OCI-LY3 (cell line): ENCODE measurements at regions not wholly inside any gene's neighbourhood (a gene's known extent, or its start where the extent isn't known, plus 50 kb on each side); places are given as distances from the start of the nearest gene placed in this dataset.

Experiments used
- H2AFZ ChIP-seq: fragments of 200-600, 300-600 bp; shearing (Covaris generic); 2 replicates; pipeline ENCODE4 v1.6.0; 2014; ENCODE audit warnings: antibody characterized with exemption, low read depth, low read length
- H3K27ac ChIP-seq: fragments of 200-600, 300-600 bp; sonication (generic); 2 replicates; pipeline ENCODE4 v1.5.1; 2014; ENCODE audit warnings: mild to moderate bottlenecking, low read length, moderate library complexity, mixed read lengths
- H3K27me3 ChIP-seq: fragments of 200-600, 300-600 bp; sonication (generic); 2 replicates; pipeline ENCODE4 v1.6.1; 2014; ENCODE audit warnings: low read depth, low read length, mixed read lengths
- H3K36me3 ChIP-seq: fragments of 200-600, 300-600 bp; sonication (generic); replicated peaks from 2 replicates; pipeline ENCODE3; 2014; ENCODE audit warnings: low read depth, low read length, mixed read lengths
- H3K4me1 ChIP-seq: fragments of 300-600, 200-600 bp; sonication (generic); 2 replicates; pipeline ENCODE4 v1.6.1; 2014; ENCODE audit warnings: low read length, mixed read lengths
- H3K4me2 ChIP-seq: fragments of 200-600, 300-600 bp; sonication (generic); 2 replicates; pipeline ENCODE4 v1.6.1; 2014; ENCODE audit warnings: low read length, mixed read lengths
- H3K4me3 ChIP-seq: fragments of 300-600, 200-600 bp; sonication (generic); 2 replicates; pipeline ENCODE4 v1.5.1; 2014; ENCODE audit warnings: antibody characterized with exemption, mild to moderate bottlenecking, low read length, moderate library complexity
- H3K79me2 ChIP-seq: fragments of 300-600, 200-600 bp; shearing (Covaris generic); 2 replicates; pipeline ENCODE4 v1.6.1; 2014; ENCODE audit warnings: mild to moderate bottlenecking, low read length, mixed read lengths
- H3K9ac ChIP-seq: fragments of 300-600, 200-600 bp; shearing (Covaris generic); 2 replicates; pipeline ENCODE4 v1.6.0; 2014; ENCODE audit warnings: mild to moderate bottlenecking, low read length, moderate library complexity
- H3K9me3 ChIP-seq: fragments of 200-600, 300-600 bp; shearing (Covaris generic); 2 replicates; pipeline ENCODE4 v1.6.1; 2014; ENCODE audit warnings: low read length, mixed read lengths; ENCODE audit not compliant: insufficient read depth
- H4K20me1 ChIP-seq: fragments of 200-600, 300-600 bp; sonication (generic); 2 replicates; pipeline ENCODE4 v1.6.1; 2016; ENCODE audit warnings: low read length, mixed read lengths; ENCODE audit not compliant: insufficient read depth
- EZH2phosphoT487 ChIP-seq: fragments of 200-600 bp; shearing (Covaris generic); IDR thresholded peaks from 2 replicates; pipeline ENCODE4 v1.6.1; 2018; ENCODE audit warnings: antibody characterized with exemption, mixed run types, low read depth
- TF ChIP-seq, protein P1 (sequence below): fragments of 200-600, 300-600 bp; sonication (generic); IDR thresholded peaks from 2 replicates; pipeline ENCODE4 v1.5.1; 2014; ENCODE audit warnings: antibody characterized with exemption, low read length, low read depth

DNA sequence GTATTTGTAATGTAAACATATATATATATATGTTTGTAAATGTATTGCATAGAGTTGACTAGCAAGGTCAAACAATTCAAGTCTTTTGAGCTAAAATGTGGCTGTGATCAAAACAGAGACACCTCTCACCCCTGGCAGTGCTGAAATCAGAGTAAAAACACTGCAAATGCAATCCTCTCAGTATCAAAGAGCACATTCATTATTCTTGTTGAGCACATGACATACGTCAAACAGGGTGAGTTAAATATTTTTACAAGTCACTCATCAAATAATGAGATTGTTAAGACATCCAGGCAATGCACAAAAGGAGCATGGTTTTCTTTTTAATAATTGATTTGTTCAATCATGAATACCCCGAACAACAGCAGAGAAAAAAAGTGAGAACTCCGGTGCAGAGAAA lies 114.1 kb upstream of the KCNIP4 start:
- H3K4me3 ChIP-seq = no peak overlapping the region
- H3K36me3 ChIP-seq = no peaks in the 10 kb centered on the region
- no peak overlapping the region for H3K4me2 ChIP-seq
- H3K4me1 ChIP-seq = no peaks in the 10 kb centered on the region
- H3K79me2 ChIP-seq = no peaks in the 10 kb centered on the region
- no peaks in the 10 kb centered on the region for H3K27me3 ChIP-seq
- H4K20me1 ChIP-seq = no peaks in the 10 kb centered on the region
- no peak overlapping the region for H3K9ac ChIP-seq
- H3K27ac ChIP-seq = no peak overlapping the region
- H2AFZ ChIP-seq = no peak overlapping the region
- TF ChIP-seq, protein P1, sequence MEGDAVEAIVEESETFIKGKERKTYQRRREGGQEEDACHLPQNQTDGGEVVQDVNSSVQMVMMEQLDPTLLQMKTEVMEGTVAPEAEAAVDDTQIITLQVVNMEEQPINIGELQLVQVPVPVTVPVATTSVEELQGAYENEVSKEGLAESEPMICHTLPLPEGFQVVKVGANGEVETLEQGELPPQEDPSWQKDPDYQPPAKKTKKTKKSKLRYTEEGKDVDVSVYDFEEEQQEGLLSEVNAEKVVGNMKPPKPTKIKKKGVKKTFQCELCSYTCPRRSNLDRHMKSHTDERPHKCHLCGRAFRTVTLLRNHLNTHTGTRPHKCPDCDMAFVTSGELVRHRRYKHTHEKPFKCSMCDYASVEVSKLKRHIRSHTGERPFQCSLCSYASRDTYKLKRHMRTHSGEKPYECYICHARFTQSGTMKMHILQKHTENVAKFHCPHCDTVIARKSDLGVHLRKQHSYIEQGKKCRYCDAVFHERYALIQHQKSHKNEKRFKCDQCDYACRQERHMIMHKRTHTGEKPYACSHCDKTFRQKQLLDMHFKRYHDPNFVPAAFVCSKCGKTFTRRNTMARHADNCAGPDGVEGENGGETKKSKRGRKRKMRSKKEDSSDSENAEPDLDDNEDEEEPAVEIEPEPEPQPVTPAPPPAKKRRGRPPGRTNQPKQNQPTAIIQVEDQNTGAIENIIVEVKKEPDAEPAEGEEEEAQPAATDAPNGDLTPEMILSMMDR = no peak
- no peak for TF ChIP-seq EZH2phosphoT487
- H3K9me3 ChIP-seq = no peaks in the 10 kb centered on the region

DNA sequence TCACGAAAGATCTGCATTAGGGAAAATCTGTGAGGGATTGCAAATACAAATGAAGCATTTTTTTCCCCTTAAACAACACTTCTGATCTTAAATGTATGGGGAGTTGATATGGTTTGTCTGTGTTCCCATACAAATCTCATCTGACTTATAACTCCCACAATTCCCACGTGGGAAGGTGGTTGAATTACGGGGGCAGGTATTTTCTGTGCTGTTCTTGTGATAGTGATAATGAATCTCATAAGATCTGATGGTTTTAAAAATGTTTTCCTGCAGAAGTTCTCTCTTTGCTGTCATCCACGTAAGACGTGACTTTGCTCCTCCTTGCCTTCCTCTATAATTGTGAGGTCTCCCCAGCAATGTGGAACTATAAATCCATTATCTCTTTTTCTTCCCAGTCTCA lies 107.4 kb upstream of the KCNIP4 start:
- H3K27me3 ChIP-seq = no peaks in the 10 kb centered on the region
- TF ChIP-seq, protein P1 = no peak
- TF ChIP-seq EZH2phosphoT487 = no peak
- H3K9ac ChIP-seq = no peak overlapping the region
- no peaks in the 10 kb centered on the region for H3K4me1 ChIP-seq
- H2AFZ ChIP-seq = no peak overlapping the region
- H3K36me3 ChIP-seq = no peaks in the 10 kb centered on the region
- H3K79me2 ChIP-seq = no peaks in the 10 kb centered on the region
- H4K20me1 ChIP-seq = no peaks in the 10 kb centered on the region
- H3K27ac ChIP-seq = no peak overlapping the region
- no peak overlapping the region for H3K4me3 ChIP-seq
- no peak overlapping the region for H3K4me2 ChIP-seq
- H3K9me3 ChIP-seq = no peaks in the 10 kb centered on the region

DNA sequence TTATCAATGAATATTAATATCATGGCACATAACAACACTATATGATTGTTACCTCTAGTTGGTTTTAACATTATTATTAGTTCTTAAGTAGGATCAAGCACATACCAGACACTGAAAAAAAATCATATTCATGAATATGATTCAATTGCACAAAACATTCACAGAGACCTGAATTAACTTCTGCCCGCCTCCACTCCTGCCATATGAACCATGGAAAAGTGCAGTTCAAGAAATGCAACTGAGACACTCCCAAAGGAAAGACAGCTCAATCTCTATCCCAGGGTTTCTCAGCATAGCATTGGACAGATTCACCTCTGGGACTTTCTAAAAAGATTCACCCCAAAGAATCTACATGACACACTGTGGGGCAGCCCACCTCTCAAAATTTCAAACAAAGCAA lies 103.5 kb upstream of the KCNIP4 start:
- H4K20me1 ChIP-seq = no peaks in the 10 kb centered on the region
- H3K36me3 ChIP-seq = no peaks in the 10 kb centered on the region
- no peak overlapping the region for H3K27ac ChIP-seq
- TF ChIP-seq, protein P1 = no peak
- no peak for TF ChIP-seq EZH2phosphoT487
- no peak overlapping the region for H2AFZ ChIP-seq
- no peak overlapping the region for H3K9ac ChIP-seq
- H3K4me1 ChIP-seq = no peaks in the 10 kb centered on the region
- no peaks in the 10 kb centered on the region for H3K9me3 ChIP-seq
- H3K79me2 ChIP-seq = no peaks in the 10 kb centered on the region
- no peak overlapping the region for H3K4me2 ChIP-seq
- H3K27me3 ChIP-seq = no peaks in the 10 kb centered on the region
- no peak overlapping the region for H3K4me3 ChIP-seq

DNA sequence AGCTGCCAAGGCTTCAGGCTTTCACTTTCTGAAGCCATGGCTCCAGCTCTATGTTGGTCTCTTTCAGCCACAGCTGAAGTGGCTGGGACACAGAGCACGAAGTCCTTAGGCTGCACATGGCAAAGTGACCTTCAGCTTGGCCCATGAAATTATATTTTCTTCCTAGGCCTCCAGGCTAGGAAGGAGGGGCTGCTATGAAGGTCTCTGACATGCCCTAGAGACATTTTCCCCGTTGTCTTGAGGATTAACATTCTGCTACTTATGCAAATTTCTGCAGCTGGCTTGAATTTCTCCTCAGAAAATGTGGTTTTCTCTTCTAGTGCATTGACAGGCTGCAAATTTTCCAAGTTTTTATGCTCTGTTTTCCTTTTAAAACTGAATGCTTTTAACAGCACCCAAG lies 99.8 kb upstream of the KCNIP4 start:
- Histone ChIP-seq H4K20me1 (no peaks in the 10 kb centered on the region), H3K36me3 (no peaks in the 10 kb centered on the region), H3K79me2 (no peaks in the 10 kb centered on the region), H3K4me1 (no peaks in the 10 kb centered on the region), H3K9me3 (no peaks in the 10 kb centered on the region), H2AFZ (no peak overlapping the region), H3K4me3 (no peak overlapping the region), H3K9ac (no peak overlapping the region), H3K27ac (no peak overlapping the region), H3K4me2 (no peak overlapping the region), H3K27me3 (no peaks in the 10 kb centered on the region)
- TF ChIP-seq EZH2phosphoT487 = no peak
- TF ChIP-seq, protein P1 = no peak
